Stimulated activated CD8-positive, alpha-beta memory T cell treated with anti-CD3 and anti-CD28 coated beads, Interleukin-4, amount 100 ng/mL, for 1 hour (primary cell): ENCODE measurements at regions not wholly inside any gene's neighbourhood (a gene's known extent, or its start where the extent isn't known, plus 50 kb on each side); places are given as distances from the start of the nearest gene placed in this dataset.
"Not testable (repeated sequence)": the region's sequence is repeated elsewhere in the genome, so short reads cannot be mapped to it uniquely, and the experiment has no call there.

Experiments
- DNase-seq, 2 donors: peaks; one replicate each; pipeline ENCODE4 v3.0.0-alpha.2; 2020; ENCODE audit warnings: low read depth in 2 of 2, low spot score in 1 of 2

- no peak for DNase-seq
Measured at GRCh38 chr6:154920495-154921200, 74.5 kb upstream of the TIAM2 start.

DNA sequence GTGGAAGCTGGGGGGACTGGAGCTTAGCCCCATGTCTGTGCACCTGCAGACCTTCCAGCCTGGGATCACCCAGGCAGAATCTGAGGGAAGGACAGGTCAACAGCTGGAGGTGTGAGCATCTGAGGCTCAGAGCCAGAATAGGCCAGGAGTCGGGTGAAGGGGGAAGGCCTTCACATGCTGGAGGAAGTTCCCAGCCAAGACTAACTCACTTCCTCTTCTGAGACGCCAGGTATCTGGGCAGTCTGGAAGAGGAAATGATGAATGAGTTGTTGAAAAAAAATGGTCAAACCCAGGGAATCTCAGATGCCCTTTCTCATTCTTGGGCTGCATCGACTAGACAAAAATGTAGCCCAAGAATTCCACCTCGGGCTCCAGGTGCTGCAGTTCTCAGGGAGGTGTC lies 73.6 kb upstream of the TIAM2 start:
- no peak for DNase-seq

GRCh38 chr6:154923199-154923869 lies 71.8 kb upstream of the TIAM2 start:
- DNase-seq: no peak

GRCh38 chr6:154925130-154925529 lies 70.0 kb upstream of the TIAM2 start:
- DNase-seq: no peak

GRCh38 chr6:154926366-154926765 lies 68.7 kb upstream of the TIAM2 start:
- DNase-seq: no peak

DNA sequence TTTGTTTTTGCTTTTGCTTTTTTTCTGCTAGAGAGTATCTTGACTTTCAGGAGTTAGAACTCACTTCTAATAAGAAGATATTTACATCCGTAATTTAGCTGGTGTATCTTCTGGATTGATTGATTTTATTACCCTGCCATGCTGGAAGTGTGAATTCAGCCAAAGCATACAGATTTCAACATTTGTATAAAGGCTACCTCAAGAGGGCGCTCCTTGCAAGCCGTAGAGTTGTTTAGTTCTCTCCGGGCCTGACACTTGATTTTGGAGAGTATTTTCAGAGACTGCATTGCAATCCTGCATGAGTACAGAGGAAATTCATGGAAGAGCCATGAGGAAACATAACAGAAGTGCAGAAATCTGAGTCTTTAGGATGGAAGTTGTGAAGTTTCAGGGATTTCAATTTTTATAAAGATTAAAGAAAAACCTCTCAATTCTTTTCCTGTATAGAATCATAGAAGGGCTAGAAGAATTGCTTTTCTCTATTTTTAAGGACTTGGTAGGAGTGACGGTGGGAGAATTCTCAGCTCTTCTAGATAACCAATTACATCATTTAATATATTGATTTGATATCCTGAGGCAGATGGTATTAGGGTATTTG lies 66.7 kb upstream of the TIAM2 start:
- peak in 1 of 2 donors; percentile 17 for DNase-seq

- DNase-seq: no peak
Measured at GRCh38 chr6:154930451-154930851, 64.7 kb upstream of the TIAM2 start.

GRCh38 chr6:154931711-154932424 lies 63.2 kb upstream of the TIAM2 start:
- DNase-seq: no peak

DNA sequence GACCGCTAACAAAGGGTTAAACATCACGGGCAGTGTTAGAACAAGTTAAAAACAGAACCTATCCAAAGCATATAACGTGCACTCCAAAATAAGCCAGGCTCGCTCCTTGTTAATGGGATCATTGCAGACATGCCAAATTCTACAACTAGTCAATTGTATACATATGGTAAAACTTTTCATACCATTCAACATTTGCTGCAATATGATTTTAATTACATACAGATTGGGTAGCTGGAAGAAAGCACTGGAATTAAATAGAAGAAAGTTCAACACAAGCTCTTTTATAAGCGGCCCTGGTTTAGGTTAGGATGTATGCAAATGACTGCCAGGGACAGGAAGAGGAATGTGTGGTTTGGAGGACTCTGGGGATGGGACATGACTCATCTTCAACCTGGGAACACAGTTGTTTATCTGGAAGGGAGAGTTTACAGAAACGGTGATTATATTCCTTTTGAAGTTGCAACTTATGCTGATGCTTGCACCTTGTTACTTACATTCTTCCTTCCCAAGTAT lies 62.5 kb upstream of the TIAM2 start:
- no peak for DNase-seq

GRCh38 chr6:154933181-154933827 lies 61.8 kb upstream of the TIAM2 start:
- no peak for DNase-seq

DNA sequence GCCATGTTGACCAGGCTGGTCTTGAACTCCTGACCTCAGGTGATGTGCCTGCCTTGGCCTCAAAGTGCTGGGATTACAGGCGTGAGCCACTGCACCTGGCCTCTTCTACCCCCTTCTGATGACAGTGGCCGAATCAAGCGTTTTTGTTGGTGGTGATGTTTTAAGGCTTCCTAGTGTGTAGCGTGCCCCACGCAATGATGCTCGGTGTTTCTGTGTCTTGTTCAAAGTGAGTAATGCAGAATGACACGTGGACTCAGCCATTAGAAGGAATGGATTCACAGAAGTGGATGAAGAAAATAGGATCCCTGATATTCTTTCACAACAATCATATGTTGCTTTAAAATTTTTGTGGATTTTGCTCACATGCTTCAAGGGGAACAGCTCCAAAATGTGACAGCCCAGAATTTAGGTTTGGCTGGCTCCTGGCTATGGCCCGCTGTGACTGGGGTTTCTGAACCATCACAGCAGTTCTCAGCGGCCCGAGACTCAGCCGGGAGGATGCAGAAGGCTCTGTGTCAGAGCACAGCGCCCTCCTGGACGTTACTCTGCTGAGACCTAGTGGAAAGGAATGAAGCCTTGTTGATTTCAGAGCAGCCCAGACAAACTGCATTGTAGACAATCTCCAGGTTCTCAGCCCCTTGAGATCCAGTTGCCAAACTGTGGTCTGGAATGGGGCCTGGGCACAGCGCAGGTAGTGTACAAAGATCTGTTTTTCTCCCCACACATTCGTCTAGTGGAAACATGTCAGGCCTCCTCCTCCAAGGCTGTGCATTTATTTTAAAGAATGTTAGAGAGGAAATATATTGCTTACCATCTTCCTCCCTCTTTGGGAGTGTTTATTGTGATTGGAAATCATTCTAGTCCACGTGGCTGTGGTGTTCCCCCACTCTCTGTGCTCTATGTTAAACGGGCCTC lies 57.6 kb upstream of the TIAM2 start:
- DNase-seq: no peak

DNA sequence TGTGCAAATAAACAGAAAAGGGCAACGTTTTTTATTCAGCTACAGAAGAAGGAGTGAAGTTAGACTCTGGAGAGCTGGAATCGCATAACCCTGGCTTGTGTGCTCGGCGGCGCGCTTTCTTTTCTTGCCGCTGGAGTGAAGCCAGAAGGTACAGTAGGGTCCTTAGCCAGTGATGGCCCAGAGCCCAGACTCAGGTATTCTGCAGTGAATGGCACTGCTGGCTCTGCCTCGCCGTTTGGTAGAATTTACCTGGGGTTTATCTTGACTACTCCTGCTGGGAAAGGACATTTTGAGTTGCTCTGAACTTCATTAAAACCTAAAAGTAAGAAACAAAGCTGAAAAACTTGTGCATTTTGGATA lies 56.9 kb upstream of the TIAM2 start:
- no peak for DNase-seq

DNA sequence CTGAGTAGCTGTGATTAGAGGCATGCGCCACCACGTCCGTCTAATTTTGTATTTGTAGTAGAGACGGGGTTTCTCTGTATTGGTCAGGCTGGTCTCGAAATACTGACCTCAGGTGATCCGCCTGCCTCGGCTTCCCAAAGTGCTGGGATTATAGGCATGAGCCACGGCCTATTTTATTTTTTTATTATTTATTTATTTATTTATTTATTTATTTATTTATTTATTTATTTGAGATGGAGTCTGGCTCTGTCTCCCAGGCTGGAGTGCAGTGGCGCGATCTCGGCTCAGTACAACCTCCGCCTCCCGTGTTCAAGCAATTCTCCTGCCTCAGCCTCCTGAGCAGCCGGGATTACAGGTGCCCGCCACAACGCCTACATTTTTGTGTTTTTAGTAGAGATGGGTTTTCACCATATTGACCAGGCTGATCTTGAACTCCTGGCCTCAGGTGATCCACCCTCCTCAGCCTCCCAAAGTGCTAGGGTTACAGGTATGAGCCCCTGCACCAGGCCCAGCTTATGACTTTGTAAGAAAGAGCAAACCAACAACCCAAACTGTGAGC lies 56.3 kb upstream of the TIAM2 start:
- DNase-seq: not testable (repeated sequence)

GRCh38 chr6:154942770-154943169 lies 52.3 kb upstream of the TIAM2 start:
- DNase-seq: no peak

DNA sequence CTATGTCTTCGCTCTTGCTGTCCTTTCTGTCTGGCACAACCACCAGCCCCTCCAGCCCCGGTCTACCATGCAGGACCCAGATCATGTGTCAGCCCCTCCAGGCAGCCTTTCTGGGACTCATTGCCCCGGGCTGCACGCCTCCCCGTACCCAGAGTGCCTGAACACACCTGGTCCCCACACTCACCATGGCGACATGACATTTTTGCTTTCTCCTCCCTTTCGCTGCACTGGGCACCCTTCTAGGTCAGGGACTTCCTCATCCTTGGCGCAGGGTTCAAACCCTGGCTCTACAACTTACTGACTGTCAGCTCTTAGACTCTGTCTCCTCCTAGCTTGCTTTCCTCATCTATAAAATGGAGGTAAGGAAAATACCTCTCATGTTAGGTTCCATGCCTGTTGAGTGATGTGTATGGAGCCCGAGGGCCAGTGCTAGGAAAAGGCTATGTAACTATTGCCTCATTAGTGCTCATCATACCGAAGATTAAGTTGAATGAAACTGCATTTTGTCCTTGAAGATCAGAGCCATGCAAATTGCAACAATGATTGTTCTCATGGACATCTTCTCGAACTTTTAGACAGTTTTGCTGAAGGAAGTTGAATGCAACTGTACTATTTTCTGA lies 49.7 kb upstream of the TIAM2 start:
- DNase-seq: no peak
